ENCODE measurements at regions not wholly inside any gene's neighbourhood (a gene's known extent, or its start where the extent isn't known, plus 50 kb on each side); places are given as distances from the start of the nearest gene placed in this dataset.
"Not testable (repeated sequence)": the region's sequence is repeated elsewhere in the genome, so short reads cannot be mapped to it uniquely, and the experiment has no call there.

GRCh38 chr17:68757866-68758757, 156.9 kb upstream of the FAM20A start:
- not testable (repeated sequence) for H3K4me1 ChIP-seq (ENCODE audit: control insufficient read depth, insufficient read depth, low read length); H3K4me3 ChIP-seq (ENCODE audit: low read depth, low read length); H3K9me3 ChIP-seq (ENCODE audit: control insufficient read depth, insufficient read depth, low read length); H3K9ac ChIP-seq (ENCODE audit: low read depth, low read length); H3K36me3 ChIP-seq (ENCODE audit: control insufficient read depth, insufficient read depth, low read length); H3K27me3 ChIP-seq (ENCODE audit: control insufficient read depth, insufficient read depth, low read length)

DNA sequence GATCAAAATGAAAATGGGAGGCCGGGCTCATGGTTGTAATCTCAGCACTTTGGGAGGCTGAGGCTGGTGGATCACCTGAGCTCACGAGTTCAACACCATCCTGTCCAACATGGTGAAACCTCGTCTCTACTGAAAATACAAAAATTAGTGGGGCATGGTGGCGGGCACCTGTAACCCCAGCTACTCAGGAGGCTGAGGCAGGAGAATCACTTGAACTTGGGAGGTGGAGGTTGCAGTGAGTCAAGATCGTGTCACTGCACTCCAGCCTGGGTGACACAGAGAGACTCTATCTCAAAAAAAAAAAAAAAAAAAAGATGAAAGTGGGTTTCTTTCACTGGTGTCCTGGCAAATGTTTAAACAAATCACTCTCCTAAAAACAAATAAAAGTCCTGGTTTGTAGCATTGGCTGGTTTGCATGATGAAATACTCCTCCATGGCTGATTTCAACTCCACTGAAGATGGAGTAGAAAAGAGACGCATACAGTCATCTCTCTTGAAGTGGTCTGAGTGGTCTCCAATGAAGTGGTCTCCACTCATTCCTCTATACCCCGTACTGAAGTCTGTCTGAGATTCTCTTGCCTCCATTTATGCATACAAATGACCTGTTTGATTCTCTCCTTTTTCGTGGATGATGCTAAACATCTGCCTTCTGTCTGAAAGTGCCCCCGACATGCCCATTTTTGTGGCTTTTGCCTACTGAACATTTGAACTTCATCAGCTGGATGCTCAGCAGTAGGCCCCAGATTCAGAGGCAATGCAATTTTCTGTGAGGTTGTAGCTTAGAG, 153.0 kb upstream of the FAM20A start:
- Histone ChIP-seq H3K36me3 (ENCODE audit: control insufficient read depth, insufficient read depth, low read length) (no peaks in the 10 kb centered on the region), H3K4me1 (ENCODE audit: control insufficient read depth, insufficient read depth, low read length) (peaks cover 12% of the 10 kb centered on the region), H3K27me3 (ENCODE audit: control insufficient read depth, insufficient read depth, low read length) (no peaks in the 10 kb centered on the region), H3K4me3 (ENCODE audit: low read depth, low read length) (no peak overlapping the region), H3K9ac (ENCODE audit: low read depth, low read length) (no peak overlapping the region), H3K9me3 (ENCODE audit: control insufficient read depth, insufficient read depth, low read length) (peaks cover 3% of the 10 kb centered on the region)

- Histone ChIP-seq H3K9me3 (ENCODE audit: control insufficient read depth, insufficient read depth, low read length) (no peaks in the 10 kb centered on the region), H3K36me3 (ENCODE audit: control insufficient read depth, insufficient read depth, low read length) (no peaks in the 10 kb centered on the region), H3K4me3 (ENCODE audit: low read depth, low read length) (peak overlapping the region; percentile 19), H3K27me3 (ENCODE audit: control insufficient read depth, insufficient read depth, low read length) (no peaks in the 10 kb centered on the region), H3K9ac (ENCODE audit: low read depth, low read length) (peak overlapping the region; percentile 55), H3K4me1 (ENCODE audit: control insufficient read depth, insufficient read depth, low read length) (peaks cover 9% of the 10 kb centered on the region)
Observed at GRCh38 chr17:68750208-68750562, 149.0 kb upstream of the FAM20A start.

DNA sequence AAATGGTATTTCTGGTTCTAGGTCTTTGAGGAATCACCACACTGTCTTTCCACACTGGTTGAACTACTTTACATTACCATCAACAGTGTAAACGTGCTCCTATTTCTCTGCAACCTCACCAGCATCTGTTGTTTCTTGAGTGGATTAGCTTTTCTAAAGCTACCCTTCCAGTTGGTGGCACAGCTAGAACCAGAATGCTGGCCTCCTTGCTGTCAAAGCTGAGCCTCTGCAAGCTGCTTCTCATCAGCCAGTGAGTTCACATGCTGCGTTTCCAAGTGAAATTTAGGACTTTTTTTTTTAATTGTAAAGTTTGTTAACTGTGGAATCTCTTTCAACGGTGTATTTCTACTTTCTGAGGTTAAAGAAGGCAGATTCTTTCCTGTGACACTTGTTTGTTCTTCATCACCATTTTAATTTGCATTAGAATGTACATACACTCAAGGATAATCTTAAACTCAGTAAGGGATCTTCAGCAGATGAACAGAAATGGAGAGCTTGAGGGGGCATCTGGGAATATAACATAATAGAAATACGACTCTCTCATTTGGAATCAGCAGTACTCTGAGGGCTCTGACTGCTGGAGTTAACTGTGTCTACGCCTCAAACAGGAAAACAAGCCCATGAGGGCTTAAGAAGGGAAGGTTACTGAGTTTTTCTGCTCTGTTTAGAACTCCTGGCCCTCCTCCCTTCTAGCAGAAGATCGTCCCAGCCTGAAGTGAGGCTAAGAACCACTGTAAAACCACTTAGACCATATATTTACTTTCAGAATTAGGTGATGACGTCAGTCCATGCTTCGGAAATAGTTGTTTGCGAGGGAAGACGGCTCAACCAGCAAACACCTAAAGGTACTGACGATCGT, 148.4 kb upstream of the FAM20A start:
- no peaks in the 10 kb centered on the region for H3K36me3 ChIP-seq (ENCODE audit: control insufficient read depth, insufficient read depth, low read length)
- peaks cover 9% of the 10 kb centered on the region for H3K4me1 ChIP-seq (ENCODE audit: control insufficient read depth, insufficient read depth, low read length)
- H3K27me3 ChIP-seq (ENCODE audit: control insufficient read depth, insufficient read depth, low read length) = no peaks in the 10 kb centered on the region
- H3K4me3 ChIP-seq (ENCODE audit: low read depth, low read length) = peak overlapping the region; percentile 19
- H3K9me3 ChIP-seq (ENCODE audit: control insufficient read depth, insufficient read depth, low read length) = no peaks in the 10 kb centered on the region
- peak overlapping the region; percentile 55 for H3K9ac ChIP-seq (ENCODE audit: low read depth, low read length)

DNA sequence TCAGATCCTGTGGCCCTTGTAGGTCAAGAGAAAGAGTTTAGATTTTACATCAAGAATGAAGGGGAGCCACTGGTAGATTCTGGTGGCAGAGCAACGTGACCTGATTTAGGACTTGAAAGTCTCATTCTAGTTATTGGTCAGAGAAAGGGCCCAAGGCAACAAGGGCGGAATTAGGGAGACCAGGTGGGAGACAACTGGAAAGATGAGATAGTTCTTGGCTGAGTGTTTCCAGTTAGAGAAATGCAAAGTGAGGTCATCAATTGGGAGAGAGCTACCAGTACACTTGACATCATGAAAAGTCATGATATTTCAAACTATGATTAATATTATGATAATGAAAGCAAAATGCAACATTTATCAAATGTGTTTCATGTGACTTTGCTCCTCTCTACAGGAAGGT, 147.2 kb upstream of the FAM20A start:
- no peaks in the 10 kb centered on the region for H3K36me3 ChIP-seq (ENCODE audit: control insufficient read depth, insufficient read depth, low read length)
- H3K9ac ChIP-seq (ENCODE audit: low read depth, low read length) = no peak overlapping the region
- no peak overlapping the region for H3K4me3 ChIP-seq (ENCODE audit: low read depth, low read length)
- peaks cover 9% of the 10 kb centered on the region for H3K4me1 ChIP-seq (ENCODE audit: control insufficient read depth, insufficient read depth, low read length)
- H3K9me3 ChIP-seq (ENCODE audit: control insufficient read depth, insufficient read depth, low read length) = no peaks in the 10 kb centered on the region
- no peaks in the 10 kb centered on the region for H3K27me3 ChIP-seq (ENCODE audit: control insufficient read depth, insufficient read depth, low read length)

- peaks cover 4% of the 10 kb centered on the region for H3K9me3 ChIP-seq (ENCODE audit: control insufficient read depth, insufficient read depth, low read length)
- H3K9ac ChIP-seq (ENCODE audit: low read depth, low read length) = no peak overlapping the region
- H3K36me3 ChIP-seq (ENCODE audit: control insufficient read depth, insufficient read depth, low read length) = no peaks in the 10 kb centered on the region
- H3K27me3 ChIP-seq (ENCODE audit: control insufficient read depth, insufficient read depth, low read length) = no peaks in the 10 kb centered on the region
- H3K4me1 ChIP-seq (ENCODE audit: control insufficient read depth, insufficient read depth, low read length) = peaks cover 5% of the 10 kb centered on the region
- H3K4me3 ChIP-seq (ENCODE audit: low read depth, low read length) = no peak overlapping the region
Observed at GRCh38 chr17:68740555-68741447, 139.6 kb upstream of the FAM20A start.

DNA sequence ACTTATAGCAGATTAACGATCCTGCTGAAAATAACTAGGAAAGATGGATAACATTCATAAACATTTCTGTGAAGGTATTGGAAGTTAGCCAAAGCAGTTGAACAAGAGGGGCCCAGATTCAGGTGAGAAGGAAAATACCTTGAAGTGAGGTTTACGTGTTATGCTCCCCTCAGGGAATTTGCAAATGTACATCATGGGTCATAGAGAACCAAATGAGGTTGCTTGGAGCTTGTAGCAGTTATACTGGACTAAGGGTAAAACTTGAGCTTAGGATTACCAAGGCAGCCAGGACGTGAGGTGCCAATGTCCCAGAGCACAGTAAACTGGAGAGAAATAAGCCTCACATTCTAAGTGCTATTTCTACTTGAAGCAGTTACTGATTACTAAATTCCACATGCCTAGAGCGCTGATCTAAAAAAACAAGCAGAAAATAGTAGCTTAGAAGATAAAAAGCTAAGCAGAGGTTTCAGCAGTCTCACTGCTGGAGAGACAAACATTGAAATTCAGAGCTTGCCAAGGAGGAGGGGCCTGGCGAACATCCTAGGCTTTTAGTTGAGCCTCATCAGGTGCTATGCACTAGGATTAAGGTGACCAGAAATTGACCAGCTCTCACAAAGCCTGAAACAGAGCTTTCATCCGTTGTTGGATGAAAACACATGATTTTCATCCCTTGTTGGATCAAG, 136.7 kb upstream of the FAM20A start:
- Histone ChIP-seq H3K9ac (ENCODE audit: low read depth, low read length) (no peak overlapping the region), H3K4me1 (ENCODE audit: control insufficient read depth, insufficient read depth, low read length) (peaks cover 9% of the 10 kb centered on the region), H3K36me3 (ENCODE audit: control insufficient read depth, insufficient read depth, low read length) (no peaks in the 10 kb centered on the region), H3K4me3 (ENCODE audit: low read depth, low read length) (no peak overlapping the region), H3K9me3 (ENCODE audit: control insufficient read depth, insufficient read depth, low read length) (peaks cover 14% of the 10 kb centered on the region), H3K27me3 (ENCODE audit: control insufficient read depth, insufficient read depth, low read length) (no peaks in the 10 kb centered on the region)

- H3K27me3 ChIP-seq (ENCODE audit: control insufficient read depth, insufficient read depth, low read length) = no peaks in the 10 kb centered on the region
- peaks cover 10% of the 10 kb centered on the region for H3K9me3 ChIP-seq (ENCODE audit: control insufficient read depth, insufficient read depth, low read length)
- H3K4me1 ChIP-seq (ENCODE audit: control insufficient read depth, insufficient read depth, low read length) = peaks cover 14% of the 10 kb centered on the region
- H3K4me3 ChIP-seq (ENCODE audit: low read depth, low read length) = no peak overlapping the region
- no peaks in the 10 kb centered on the region for H3K36me3 ChIP-seq (ENCODE audit: control insufficient read depth, insufficient read depth, low read length)
- H3K9ac ChIP-seq (ENCODE audit: low read depth, low read length) = no peak overlapping the region
Observed at GRCh38 chr17:68734931-68735330, 133.8 kb upstream of the FAM20A start.

DNA sequence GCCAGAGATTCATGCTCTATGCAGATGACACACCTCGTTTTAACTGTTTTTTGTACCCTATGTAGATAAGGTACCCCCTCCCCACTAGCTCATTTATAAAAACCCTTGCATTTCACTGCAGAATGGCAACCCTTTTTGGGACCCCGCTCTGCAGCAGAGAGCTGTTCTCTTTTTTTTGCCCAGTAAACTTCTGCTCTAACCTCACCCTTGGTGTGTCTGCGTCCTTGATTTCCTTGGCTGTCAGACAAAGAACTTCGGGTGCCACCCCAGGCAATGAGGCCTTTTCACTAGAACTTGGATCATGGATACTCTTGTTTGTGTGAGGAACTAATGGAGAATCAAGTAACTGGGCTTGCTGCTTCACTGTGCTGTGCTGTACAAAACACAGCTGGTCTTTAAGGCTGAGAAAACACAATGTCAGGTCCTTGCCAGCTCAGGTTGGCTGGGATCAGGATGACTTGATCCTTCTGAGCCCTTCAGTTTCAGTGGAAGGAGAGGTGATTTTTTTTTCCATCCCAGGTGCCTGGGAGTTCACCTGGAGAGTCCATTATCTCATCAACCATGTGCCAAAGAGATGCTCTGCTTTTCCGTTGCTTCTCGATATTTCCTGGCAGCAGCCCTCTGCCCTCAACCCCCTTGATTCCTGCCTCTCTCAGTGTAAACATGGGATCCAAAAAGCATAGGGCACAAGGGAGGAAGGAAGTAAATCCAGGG, 133.2 kb upstream of the FAM20A start:
- no peaks in the 10 kb centered on the region for H3K27me3 ChIP-seq (ENCODE audit: control insufficient read depth, insufficient read depth, low read length)
- no peaks in the 10 kb centered on the region for H3K36me3 ChIP-seq (ENCODE audit: control insufficient read depth, insufficient read depth, low read length)
- H3K9me3 ChIP-seq (ENCODE audit: control insufficient read depth, insufficient read depth, low read length) = peaks cover 10% of the 10 kb centered on the region
- peaks cover 14% of the 10 kb centered on the region for H3K4me1 ChIP-seq (ENCODE audit: control insufficient read depth, insufficient read depth, low read length)
- H3K9ac ChIP-seq (ENCODE audit: low read depth, low read length) = no peak overlapping the region
- H3K4me3 ChIP-seq (ENCODE audit: low read depth, low read length) = no peak overlapping the region

Data from iPS-15b (cell line).